Pancreas (tissue), 10 donors: ENCODE measurements at regions not wholly inside any gene's neighbourhood (a gene's known extent, or its start where the extent isn't known, plus 50 kb on each side); places are given as distances from the start of the nearest gene placed in this dataset.

ENCODE experiments used
- ATAC-seq, 4 donors: fragments of 200-7000 bp; cut with Tn5 transposase; one replicate each; pipeline versions ENCODE4 v1.8.0 to v1.9.1; 2020; ENCODE audit warnings: mild to moderate bottlenecking in 4 of 4, moderate library complexity in 4 of 4
- DNase-seq, 6 donors: peaks; one replicate each; pipeline ENCODE4 v3.0.0-alpha.2; 2020
- FAIRE-seq: peaks from 2 replicates; lab custom pipeline; 2012; peaks lifted over from hg19 to GRCh38; lab: Jason Lieb, UNC
- H3K27ac ChIP-seq, 4 donors: fragments of 200-600 bp; sonication (generic); 1 replicate in 3 of 4; 2 replicates in 1 of 4; pipeline versions ENCODE4 v1.5.0 to v1.8.0; 2020
- H3K27me3 ChIP-seq, 4 donors: fragments of 200-600 bp; one replicate each; pipeline ENCODE4 v1.8.0; 2021
- H3K36me3 ChIP-seq, 3 donors: fragments of 200-600 bp; sonication (generic) in 1 of 3; one replicate each; pipeline versions ENCODE4 v1.5.0 to v1.8.0; 2020 to 2021
- H3K4me1 ChIP-seq, 3 donors: fragments of 200-600 bp; one replicate each; pipeline ENCODE4 v1.8.0; 2021
- H3K4me3 ChIP-seq, 4 donors: fragments of 200-600 bp; sonication (generic) in 2 of 4; one replicate each; pipeline versions ENCODE4 v1.5.0 to v1.8.0; 2020 to 2021
- H3K9me3 ChIP-seq, 4 donors: fragments of 200-600 bp; one replicate each; pipeline ENCODE4 v1.8.0; 2021
- CTCF ChIP-seq, 4 donors: fragments of 200-600 bp; sonication (generic) in 3 of 4; IDR thresholded peaks; one replicate each; pipeline versions ENCODE4 v1.5.0 to v1.8.0; 2021; ENCODE audit warnings: antibody characterized with exemption in 4 of 4
- WGBS, 2 donors: extraction: QIAGEN DNeasy Blood & Tissue Kit; methylation state at CpG; one replicate each; pipeline ENCODE4 v1.1.7; 2013; 5-methylcytosine and 5-hydroxymethylcytosine counted together
- intact Hi-C, 3 donors: fragments of 100-400 bp; cut with DNase I; formaldehyde crosslinking; loops; one replicate each; pipeline versions ENCODE4 v1.11.1 to v1.14.2; 2022
- donor health status: healthy with polysubstance abuse.
- donor health status: DM: no; HTN: no; CAD: no; lungs with moderate emphysema.
- donor health status: DM: no; HTN: no; CAD: no.
- donor health status: control.
- donor health status: control.
- donor health status: Bipolar disorder and iron deficiency.
- donor health status: DM: yes; HTN: yes; CAD: no.
- donor health status: DM: no; HTN: no; CAD: no.
- donor health status: DM: no; HTN: no; CAD: no.
- donor health status: DM: yes; HTN: yes; CAD: no.

GRCh38 chrX:13261348-13261747 is 58.5 kb downstream of the ATXN3L start:
- H3K36me3 ChIP-seq, result no peaks in the 10 kb centered on the region
- no peaks in the 10 kb centered on the region for H3K4me1 ChIP-seq
- no peaks in the 10 kb centered on the region for H3K27me3 ChIP-seq
- ATAC-seq, result no peak
- no peak for FAIRE-seq
- no peak for DNase-seq
- intact Hi-C loops, result no loop called here
- H3K9me3 ChIP-seq, result no peaks in the 10 kb centered on the region
- H3K27ac ChIP-seq, result no peak overlapping the region
- no peak for TF ChIP-seq CTCF (IDR thresholded peaks at IDR 0.05)
- no peak overlapping the region for H3K4me3 ChIP-seq
- WGBS, 2 donors, result 87 to 90% methylated on average over 5 of the region's 5 CpGs

GRCh38 chrX:13260598-13260997 is 59.3 kb downstream of the ATXN3L start:
- ATAC-seq (no peak), DNase-seq (no peak), FAIRE-seq (no peak)
- intact Hi-C loops, result no loop called here
- Histone ChIP-seq H3K9me3 (no peaks in the 10 kb centered on the region), H3K4me1 (no peaks in the 10 kb centered on the region), H3K4me3 (no peak overlapping the region), H3K27me3 (no peaks in the 10 kb centered on the region), H3K27ac (no peak overlapping the region), H3K36me3 (no peaks in the 10 kb centered on the region)
- no peak for TF ChIP-seq CTCF (IDR thresholded peaks at IDR 0.05)
- WGBS, 2 donors, result 67 to 85% methylated on average over 4 of the region's 4 CpGs

- DNase-seq (no peak), FAIRE-seq (no peak), ATAC-seq (no peak)
- Histone ChIP-seq H3K9me3 (no peaks in the 10 kb centered on the region), H3K4me3 (no peak overlapping the region), H3K36me3 (no peaks in the 10 kb centered on the region), H3K4me1 (no peaks in the 10 kb centered on the region), H3K27ac (no peak overlapping the region), H3K27me3 (no peaks in the 10 kb centered on the region)
- WGBS, 2 donors, result 80 to 88% methylated on average over 5 of the region's 5 CpGs
- TF ChIP-seq CTCF (IDR thresholded peaks at IDR 0.05), result no peak
- intact Hi-C loops, result no loop called here
Observed at GRCh38 chrX:13258725-13259124, 61.1 kb downstream of the ATXN3L start.

GRCh38 chrX:13258052-13258444 is 61.8 kb downstream of the ATXN3L start:
- Histone ChIP-seq H3K36me3 (no peaks in the 10 kb centered on the region), H3K27me3 (no peaks in the 10 kb centered on the region), H3K9me3 (no peaks in the 10 kb centered on the region), H3K4me1 (no peaks in the 10 kb centered on the region), H3K27ac (no peak overlapping the region), H3K4me3 (no peak overlapping the region)
- ATAC-seq (no peak), DNase-seq (no peak), FAIRE-seq (no peak)
- no peak for TF ChIP-seq CTCF (IDR thresholded peaks at IDR 0.05)
- intact Hi-C loops, result no loop called here
- WGBS, 2 donors, result 71 to 79% methylated on average over 3 of the region's 3 CpGs

- FAIRE-seq (peak; percentile 97), ATAC-seq (no peak), DNase-seq (no peak)
- Histone ChIP-seq H3K36me3 (no peaks in the 10 kb centered on the region), H3K27ac (no peak overlapping the region), H3K4me3 (no peak overlapping the region), H3K4me1 (no peaks in the 10 kb centered on the region), H3K27me3 (no peaks in the 10 kb centered on the region), H3K9me3 (no peaks in the 10 kb centered on the region)
- intact Hi-C loops, result no loop called here
- WGBS, 2 donors, result 79 to 85% methylated on average over 6 of the region's 6 CpGs
- TF ChIP-seq CTCF (IDR thresholded peaks at IDR 0.05), result no peak
Observed at GRCh38 chrX:13257223-13258051, 62.4 kb downstream of the ATXN3L start.
